Right lobe of liver (tissue), 6 donors: ENCODE measurements at regions not wholly inside any gene's neighbourhood (a gene's known extent, or its start where the extent isn't known, plus 50 kb on each side); places are given as distances from the start of the nearest gene placed in this dataset.

Experiments
- ATAC-seq, 4 donors: fragments of 200-7000 bp; cut with Tn5 transposase; one replicate each; pipeline ENCODE4 v1.9.1; 2020; ENCODE audit warnings: mild to moderate bottlenecking in 4 of 4, moderate library complexity in 4 of 4
- DNase-seq, 3 donors: peaks; one replicate each; pipeline ENCODE4 v3.0.0-alpha.2; 2020
- H3K27ac ChIP-seq, 3 donors: fragments of 200-600 bp; one replicate each; pipeline ENCODE4 v1.8.0; 2022
- H3K27me3 ChIP-seq, 2 donors: fragments of 200-600 bp; one replicate each; pipeline ENCODE4 v1.8.0; 2022
- H3K36me3 ChIP-seq, 4 donors: fragments of 200-600 bp; sonication (generic) in 1 of 4; one replicate each; pipeline versions ENCODE4 v1.5.1 to v1.8.0; 2017 to 2022; ENCODE audit warnings: control low read depth in 1 of 4
- H3K4me1 ChIP-seq, 4 donors: fragments of 200-600 bp; sonication (generic) in 1 of 4; one replicate each; pipeline versions ENCODE4 v1.5.1 to v1.8.0; 2017 to 2022; ENCODE audit warnings: control low read depth in 1 of 4
- H3K4me3 ChIP-seq, 3 donors: fragments of 200-600 bp; one replicate each; pipeline ENCODE4 v1.8.0; 2022
- H3K9me3 ChIP-seq, 4 donors: fragments of 200-600 bp; sonication (generic) in 1 of 4; one replicate each; pipeline versions ENCODE4 v1.5.1 to v1.8.0; 2017 to 2022; ENCODE audit warnings: control low read depth in 1 of 4
- POLR2A ChIP-seq: fragments of 450-650 bp; IDR thresholded peaks from one replicate; pipeline ENCODE4 v1.6.1; 2017; ENCODE audit warnings: antibody characterized with exemption, mild to moderate bottlenecking
- WGBS: methylation state at CpG from one replicate; pipeline ENCODE4 v1.1.6; 2018; ENCODE audit warnings: low coverage, low lambda C conversion rate; ENCODE audit not compliant: insufficient coverage; ENCODE audit errors: missing lambda C conversion rate; 5-methylcytosine and 5-hydroxymethylcytosine counted together
- intact Hi-C, 2 donors: fragments of 100-400 bp; cut with DNase I; formaldehyde crosslinking; loops; one replicate each; pipeline versions ENCODE4 v1.11.2 to v1.14.1; 2022
- TF ChIP-seq, protein P1 (sequence below), 4 donors: fragments of 200-600 bp in 3 of 4; fragments of 450-650 bp in 1 of 4; IDR thresholded peaks; one replicate each; pipeline versions ENCODE4 v1.5.1 to v1.8.0; 2016 to 2022; ENCODE audit warnings: antibody characterized with exemption in 4 of 4, mild to moderate bottlenecking in 2 of 4
- donor health status: DM: no; HTN: yes; CAD: no.
- donor health status: DM: no; HTN: no; CAD: no.
- donor health status: DM: no; HTN: no; CAD: no.
- donor health status: DM: no; HTN: yes; CAD: no.
- donor health status: DM: no; HTN: yes; CAD: no.

DNA sequence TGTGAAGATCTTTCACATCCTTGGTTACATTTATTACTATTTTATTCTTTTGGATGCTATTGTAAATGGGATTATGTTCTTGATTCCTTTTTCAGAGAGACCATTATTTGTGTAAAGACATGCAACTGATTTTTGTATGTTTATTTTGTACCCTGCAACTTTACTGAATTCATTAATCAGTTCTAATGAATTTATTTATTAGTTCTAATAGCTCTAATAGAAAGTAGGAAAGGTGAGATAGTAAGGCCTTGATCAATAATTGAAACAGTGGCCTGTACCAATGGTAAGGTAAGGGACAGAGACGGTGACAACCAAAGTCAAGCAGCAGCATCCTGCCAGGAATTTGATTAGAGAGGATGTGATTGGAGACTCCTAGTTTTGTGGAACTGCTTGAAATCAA, 224.1 kb downstream of the PHLDA1 start:
- Histone ChIP-seq H3K27ac (no peak overlapping the region), H3K9me3 (no peaks in the 10 kb centered on the region), H3K4me3 (no peak overlapping the region), H3K36me3 (no peaks in the 10 kb centered on the region), H3K4me1 (no peaks in the 10 kb centered on the region), H3K27me3 (no peaks in the 10 kb centered on the region)
- TF ChIP-seq, protein P1, sequence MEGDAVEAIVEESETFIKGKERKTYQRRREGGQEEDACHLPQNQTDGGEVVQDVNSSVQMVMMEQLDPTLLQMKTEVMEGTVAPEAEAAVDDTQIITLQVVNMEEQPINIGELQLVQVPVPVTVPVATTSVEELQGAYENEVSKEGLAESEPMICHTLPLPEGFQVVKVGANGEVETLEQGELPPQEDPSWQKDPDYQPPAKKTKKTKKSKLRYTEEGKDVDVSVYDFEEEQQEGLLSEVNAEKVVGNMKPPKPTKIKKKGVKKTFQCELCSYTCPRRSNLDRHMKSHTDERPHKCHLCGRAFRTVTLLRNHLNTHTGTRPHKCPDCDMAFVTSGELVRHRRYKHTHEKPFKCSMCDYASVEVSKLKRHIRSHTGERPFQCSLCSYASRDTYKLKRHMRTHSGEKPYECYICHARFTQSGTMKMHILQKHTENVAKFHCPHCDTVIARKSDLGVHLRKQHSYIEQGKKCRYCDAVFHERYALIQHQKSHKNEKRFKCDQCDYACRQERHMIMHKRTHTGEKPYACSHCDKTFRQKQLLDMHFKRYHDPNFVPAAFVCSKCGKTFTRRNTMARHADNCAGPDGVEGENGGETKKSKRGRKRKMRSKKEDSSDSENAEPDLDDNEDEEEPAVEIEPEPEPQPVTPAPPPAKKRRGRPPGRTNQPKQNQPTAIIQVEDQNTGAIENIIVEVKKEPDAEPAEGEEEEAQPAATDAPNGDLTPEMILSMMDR (IDR thresholded peaks at IDR 0.05) = no peak
- no peak for TF ChIP-seq POLR2A
- DNase-seq (no peak), ATAC-seq (no peak)
- intact Hi-C loops = no loop called here
- WGBS = 80% methylated on average over 1 of the region's 1 CpG

GRCh38 chr12:75805905-75806304, 225.7 kb downstream of the PHLDA1 start:
- TF ChIP-seq POLR2A = no peak
- TF ChIP-seq, protein P1 (IDR thresholded peaks at IDR 0.05) = no peak
- no peak overlapping the region for H3K27ac ChIP-seq
- no peak for DNase-seq
- H3K36me3 ChIP-seq = no peaks in the 10 kb centered on the region
- no peaks in the 10 kb centered on the region for H3K9me3 ChIP-seq
- H3K4me3 ChIP-seq = no peak overlapping the region
- no peaks in the 10 kb centered on the region for H3K4me1 ChIP-seq
- H3K27me3 ChIP-seq = no peaks in the 10 kb centered on the region
- intact Hi-C loops = no loop called here
- ATAC-seq = no peak
- 78% methylated on average over 2 of the region's 2 CpGs for WGBS

- intact Hi-C loops = no loop called here
- DNase-seq = no peak
- Histone ChIP-seq H3K36me3 (no peaks in the 10 kb centered on the region), H3K27ac (no peak overlapping the region), H3K27me3 (no peaks in the 10 kb centered on the region), H3K4me3 (no peak overlapping the region), H3K9me3 (no peaks in the 10 kb centered on the region), H3K4me1 (no peaks in the 10 kb centered on the region)
- no peak for ATAC-seq
- 69% methylated on average over 2 of the region's 2 CpGs for WGBS
- TF ChIP-seq, protein P1 (IDR thresholded peaks at IDR 0.05) = no peak
- TF ChIP-seq POLR2A = no peak
Observed at GRCh38 chr12:75805320-75805719, 226.3 kb downstream of the PHLDA1 start.

DNA sequence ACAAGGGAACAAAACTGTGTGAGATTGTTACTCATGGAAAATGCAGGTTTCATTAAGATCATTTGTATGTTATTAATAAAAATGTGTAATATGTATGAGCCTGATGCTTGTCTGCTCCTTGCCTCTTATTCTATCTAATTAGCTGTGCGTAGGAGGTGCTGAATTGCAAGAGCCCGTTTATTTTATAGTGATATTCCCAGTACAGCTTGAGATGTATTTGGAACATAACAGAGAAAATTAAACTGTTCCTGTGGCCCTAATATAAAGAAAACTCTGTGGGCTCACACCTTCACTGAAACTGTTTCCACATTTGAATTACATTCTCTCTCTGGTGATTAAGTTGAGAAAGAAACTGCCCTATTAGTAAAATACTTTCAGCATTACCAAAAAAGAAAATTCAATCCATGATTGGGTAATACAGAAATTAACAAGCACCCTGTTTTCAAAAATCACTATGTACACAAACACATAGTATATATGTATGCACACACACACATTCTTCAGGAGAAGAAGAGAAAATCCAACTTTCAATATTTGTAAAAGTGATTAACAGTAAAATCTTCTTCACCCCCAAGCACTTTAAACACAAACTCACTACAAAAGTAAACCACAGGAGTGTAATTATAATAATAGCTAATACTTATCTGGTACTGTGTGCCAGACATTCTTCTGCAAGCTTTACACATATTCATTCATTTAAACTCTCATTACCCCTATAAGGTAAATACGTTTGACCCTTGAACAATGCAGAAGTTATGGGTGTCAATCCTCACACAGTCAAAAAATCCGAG, 233.2 kb downstream of the PHLDA1 start:
- intact Hi-C loops = no loop called here
- ATAC-seq (no peak), DNase-seq (no peak)
- TF ChIP-seq, protein P1 (IDR thresholded peaks at IDR 0.05) = no peak
- TF ChIP-seq POLR2A = no peak
- no peaks in the 10 kb centered on the region for H3K9me3 ChIP-seq
- no peak overlapping the region for H3K27ac ChIP-seq
- H3K4me1 ChIP-seq = no peaks in the 10 kb centered on the region
- H3K4me3 ChIP-seq = no peak overlapping the region
- 79% methylated on average over 4 of the region's 4 CpGs for WGBS
- no peaks in the 10 kb centered on the region for H3K27me3 ChIP-seq
- no peaks in the 10 kb centered on the region for H3K36me3 ChIP-seq
